K562 (cell line): ENCODE measurements at regions not wholly inside any gene's neighbourhood (a gene's known extent, or its start where the extent isn't known, plus 50 kb on each side); places are given as distances from the start of the nearest gene placed in this dataset.

ENCODE experiments used
- ATAC-seq: fragments of 200-7000 bp; cut with Tn5 transposase; 3 replicates; pipeline ENCODE4 v1.9.1; 2020; ENCODE audit warnings: moderate library complexity
- BruUV-seq: library from RNA; stranded (reverse); fragments of 400-500 nt; replicated peaks from 2 replicates; lab custom pipeline; 2021; lab: Mats Ljungman, UMichigan
- CTCF ChIA-PET: fragments of 300-600 bp; formaldehyde crosslinking; extraction: SDS; loops from one replicate; lab custom pipeline; 2021; ENCODE audit warnings: low intra/inter-chr PET ratio; lab: Yijun Ruan, JAX
- POLR2A ChIA-PET: fragments of 300-600, 350-650 bp; sonication (Branson Sonifier 250); formaldehyde crosslinking; extraction: SDS; loops from one replicate; lab custom pipeline; 2021; ENCODE audit warnings: antibody characterized with exemption, inconsistent platforms; lab: Yijun Ruan, JAX
- DNase-seq, 4 experiments: peaks; one replicate each; pipeline versions ENCODE4 v3.0.0 to v3.0.0-alpha.2; 2011 to 2018; ENCODE audit warnings: low spot score in 3 of 4, mixed read lengths in 3 of 4; ENCODE audit errors: extremely low read depth in 1 of 4
- FAIRE-seq: peaks from 2 replicates; lab custom pipeline; 2011; peaks lifted over from hg19 to GRCh38; lab: Jason Lieb, UNC
- H2AFZ ChIP-seq: 2 replicates; pipeline ENCODE4 v1.6.0; 2011; ENCODE audit warnings: low read depth, low read length, control low read depth, inconsistent platforms
- H3K27ac ChIP-seq: fragments of 200-600 bp; 3 replicates; pipeline ENCODE4 v1.8.0; 2011; ENCODE audit warnings: low read depth, mild to moderate bottlenecking, control low read depth, inconsistent platforms, low read length, moderate library complexity, mixed read lengths; ENCODE audit errors: extremely low read depth
- H3K27me3 ChIP-seq, 2 experiments: fragments of 300-600 bp in 1 of 2; 2 replicates in 1 of 2; 3 replicates in 1 of 2; pipeline versions ENCODE4 v1.6.0 to v1.8.0; 2011; ENCODE audit warnings: inconsistent platforms in 2 of 2, low read length in 2 of 2, mild to moderate bottlenecking in 1 of 2, mixed read lengths in 1 of 2, moderate library complexity in 1 of 2; ENCODE audit not compliant: control insufficient read depth in 2 of 2, insufficient read depth in 2 of 2
- H3K36me3 ChIP-seq: fragments of 300-600 bp; 3 replicates; pipeline ENCODE4 v1.8.0; 2011; ENCODE audit warnings: mild to moderate bottlenecking, low read length, inconsistent platforms; ENCODE audit not compliant: control insufficient read depth, insufficient read depth
- H3K4me1 ChIP-seq, 2 experiments: fragments of 200-600 bp in 1 of 2; replicated peaks in 1 of 2; 2 replicates in 1 of 2; 3 replicates in 1 of 2; pipeline versions ENCODE4 v1.5.1 to v1.8.0; 2011; ENCODE audit warnings: inconsistent platforms in 2 of 2, low read length in 2 of 2, mild to moderate bottlenecking in 1 of 2, mixed read lengths in 1 of 2, moderate library complexity in 1 of 2; ENCODE audit not compliant: control insufficient read depth in 2 of 2, insufficient read depth in 2 of 2
- H3K4me2 ChIP-seq: 2 replicates; pipeline ENCODE4 v1.6.1; 2011; ENCODE audit warnings: low read length, control low read depth, inconsistent platforms, mixed read lengths; ENCODE audit not compliant: insufficient read depth
- H3K4me3 ChIP-seq: fragments of 200-600 bp; sonication (generic), shearing (Covaris generic); 2 replicates; pipeline ENCODE4 v1.5.1; 2016; ENCODE audit warnings: control low read depth, inconsistent platforms
- H3K79me2 ChIP-seq: fragments of 200-600 bp; 3 replicates; pipeline ENCODE4 v1.8.0; 2011; ENCODE audit warnings: low read length, inconsistent platforms; ENCODE audit not compliant: control insufficient read depth, insufficient read depth
- H3K9ac ChIP-seq, 2 experiments: 2 replicates each; pipeline versions ENCODE4 v1.6.0 to v1.6.1; 2011; ENCODE audit warnings: low read depth in 2 of 2, low read length in 2 of 2, control low read depth in 1 of 2, inconsistent platforms in 1 of 2, mild to moderate bottlenecking in 1 of 2, mixed read lengths in 1 of 2; ENCODE audit not compliant: insufficient read depth in 1 of 2
- H3K9me1 ChIP-seq: one replicate; pipeline ENCODE4 v1.6.0; 2011; ENCODE audit warnings: inconsistent platforms, mild to moderate bottlenecking, low read length, moderate library complexity; ENCODE audit not compliant: control insufficient read depth, insufficient read depth
- H3K9me3 ChIP-seq: replicated peaks from 2 replicates; pipeline ENCODE4 v1.5.1; 2011; ENCODE audit warnings: low read depth, low read length, inconsistent platforms; ENCODE audit not compliant: control insufficient read depth, insufficient read depth
- H4K20me1 ChIP-seq: replicated peaks from 2 replicates; pipeline ENCODE4 v1.6.1; 2011; ENCODE audit warnings: low read length, inconsistent platforms, mixed read lengths; ENCODE audit not compliant: control insufficient read depth, insufficient read depth
- ELK1 ChIP-seq: sonication (generic); formaldehyde crosslinking; IDR thresholded peaks from 2 replicates; pipeline ENCODE4 v1.8.1; 2022; ENCODE audit warnings: missing genetic modification reagents
- EP300 ChIP-seq: IDR thresholded peaks from 2 replicates; pipeline ENCODE4 v1.6.1; 2012; ENCODE audit warnings: low read length, improper control_type of control experiment
- TAF15 ChIP-seq: fragments of 200-400 bp; formaldehyde crosslinking; IDR thresholded peaks from 2 replicates; pipeline ENCODE4 v1.6.1; 2017; ENCODE audit warnings: mild to moderate bottlenecking, low read depth, low read length, moderate library complexity
- TCF3 ChIP-seq: sonication (generic); formaldehyde crosslinking; IDR thresholded peaks from 2 replicates; pipeline ENCODE4 v1.4.0; 2020; ENCODE audit warnings: mild to moderate bottlenecking, missing genetic modification reagents
- ZBTB1 ChIP-seq: sonication (generic); formaldehyde crosslinking; IDR thresholded peaks from 2 replicates; pipeline ENCODE4 v1.8.1; 2023; ENCODE audit warnings: missing genetic modification reagents, low read depth, mild to moderate bottlenecking, borderline replicate concordance
- ZBTB5 ChIP-seq: fragments of 450-650 bp; IDR thresholded peaks from 2 replicates; pipeline ENCODE4 v1.6.1; 2017; ENCODE audit warnings: antibody characterized with exemption
- ZMIZ1 ChIP-seq, 2 experiments: fragments of 150-350 bp in 1 of 2; IDR thresholded peaks; 2 replicates each; pipeline ENCODE4 v1.6.1; 2012 to 2016; ENCODE audit warnings: low read depth in 2 of 2, low read length in 2 of 2, mild to moderate bottlenecking in 1 of 2, moderate library complexity in 1 of 2
- ZNF224 ChIP-seq: sonication (generic); formaldehyde crosslinking; IDR thresholded peaks from 2 replicates; pipeline ENCODE4 v1.8.0; 2022; ENCODE audit warnings: mild to moderate bottlenecking, missing genetic modification reagents
- ZNF354B ChIP-seq: fragments of 250-450 bp; sonication (Bioruptor Pico); IDR thresholded peaks from 2 replicates; pipeline ENCODE4 v1.4.0; 2020
- ZNF551 ChIP-seq: fragments of 250-450 bp; sonication (Bioruptor Pico); IDR thresholded peaks from 2 replicates; pipeline ENCODE4 v1.5.0; 2021; ENCODE audit warnings: mild to moderate bottlenecking, moderate library complexity
- ZNF583 ChIP-seq: fragments of 250-450 bp; sonication (Bioruptor Pico); IDR thresholded peaks from 2 replicates; pipeline ENCODE4 v1.4.0; 2020
- ZNF609 ChIP-seq: sonication (generic); formaldehyde crosslinking; IDR thresholded peaks from 2 replicates; pipeline ENCODE4 v1.8.1; 2023; ENCODE audit warnings: missing genetic modification reagents, mild to moderate bottlenecking, borderline replicate concordance
- WGBS: fragments of 100-300 bp; shearing (Covaris generic); methylation state at CpG from one replicate; pipeline ENCODE4 v1.1.6; 2016; ENCODE audit warnings: low coverage, mixed read lengths; ENCODE audit not compliant: insufficient coverage; ENCODE audit errors: missing lambda C conversion rate; 5-methylcytosine and 5-hydroxymethylcytosine counted together
- in situ Hi-C: fragments of 300-500 bp; cut with MboI; formaldehyde crosslinking; loops from 4 replicates; pipeline ENCODE4 v1.15.0; 2018; ENCODE audit warnings: inconsistent platforms, mixed read lengths
- intact Hi-C: fragments of 100-400 bp; cut with micrococcal nuclease; formaldehyde crosslinking; loops from 2 replicates; pipeline ENCODE4 v1.14.2; 2022

GRCh38 chr16:64469351-64469750 lies 652.5 kb downstream of the CDH11 start:
- WGBS, result 0% methylated on average over 1 of the region's 1 CpG
- no TSS peak for BruUV-seq
- no peak overlapping the region for H2AFZ ChIP-seq
- TF ChIP-seq ZNF224, result no peak
- TF ChIP-seq ZNF609 (CRISPR knock-in tag), result no peak
- TF ChIP-seq EP300, result no peak
- TF ChIP-seq ZNF583 (CRISPR knock-in tag), result no peak
- no peak for TF ChIP-seq TCF3 (CRISPR knock-in tag)
- TF ChIP-seq TAF15, result no peak
- TF ChIP-seq ZBTB5, result no peak
- TF ChIP-seq ELK1 (CRISPR knock-in tag), result no peak
- TF ChIP-seq ZBTB1 (CRISPR knock-in tag), result no peak
- TF ChIP-seq ZNF551 (CRISPR knock-in tag), result no peak
- TF ChIP-seq ZNF354B (CRISPR knock-in tag), result no peak
- no peak for TF ChIP-seq ZMIZ1 (IDR thresholded peaks at IDR 0.05; ENCODE audit: low read depth in 2 of 2, low read length in 2 of 2)

More at GRCh38 chr16:64469351-64469750, 652.5 kb downstream of the CDH11 start:
- in situ Hi-C loops (no loop called here), intact Hi-C loops (no loop called here)
- Histone ChIP-seq H3K36me3 (no peaks in the 10 kb centered on the region), H3K4me2 (no peak overlapping the region), H3K9me1 (no peaks in the 10 kb centered on the region), H3K4me3 (no peak overlapping the region), H3K79me2 (no peaks in the 10 kb centered on the region), H4K20me1 (no peaks in the 10 kb centered on the region), H3K9ac (no peak overlapping the region), H3K27me3 (no peaks in the 10 kb centered on the region), H3K4me1 (no peaks in the 10 kb centered on the region), H3K9me3 (no peaks in the 10 kb centered on the region), H3K27ac (no peak overlapping the region)
- no peak for FAIRE-seq
- no peak for ATAC-seq
- CTCF ChIA-PET, result no interaction called here
- POLR2A ChIA-PET, result no interaction called here
- no peak for DNase-seq
